Mucosa of descending colon (tissue), 3 donors: ENCODE measurements at regions not wholly inside any gene's neighbourhood (a gene's known extent, or its start where the extent isn't known, plus 50 kb on each side); places are given as distances from the start of the nearest gene placed in this dataset.

Experiments
- ATAC-seq: fragments of 200-7000 bp; cut with Tn5 transposase; one replicate; pipeline ENCODE4 v1.9.1; 2020; ENCODE audit warnings: mild to moderate bottlenecking, moderate library complexity
- DNase-seq, 3 donors: peaks; one replicate each; pipeline ENCODE4 v3.0.0-alpha.2; 2020
- H3K36me3 ChIP-seq: fragments of 200-600 bp; one replicate; pipeline ENCODE4 v1.8.0; 2021; ENCODE audit warnings: low read depth, mild to moderate bottlenecking
- H3K4me1 ChIP-seq: fragments of 200-600 bp; one replicate; pipeline ENCODE4 v1.8.0; 2021; ENCODE audit warnings: low read depth, mild to moderate bottlenecking
- H3K4me3 ChIP-seq: fragments of 200-600 bp; one replicate; pipeline ENCODE4 v1.8.0; 2021; ENCODE audit warnings: mild to moderate bottlenecking
- H3K9me3 ChIP-seq: fragments of 200-600 bp; one replicate; pipeline ENCODE4 v1.8.0; 2021; ENCODE audit warnings: mild to moderate bottlenecking
- CTCF ChIP-seq: fragments of 200-600 bp; IDR thresholded peaks from one replicate; pipeline ENCODE4 v1.8.0; 2022; ENCODE audit warnings: antibody characterized with exemption, mild to moderate bottlenecking
- intact Hi-C, 2 donors: fragments of 100-400 bp; cut with DNase I in 1 of 2; cut with micrococcal nuclease in 1 of 2; formaldehyde crosslinking; loops; one replicate each; pipeline versions ENCODE4 v1.11.0 to v1.11.1; 2022; cut with DNase I, micrococcal nuclease
- donor health status: DM: no; HTN: no; CAD: no; lungs with moderate emphysema.
- donor health status: DM: no; HTN: no; CAD: no.
- donor health status: DM: no; HTN: yes; CAD: no.

- DNase-seq = no peak
- Histone ChIP-seq H3K4me3 (no peak overlapping the region), H3K4me1 (no peaks in the 10 kb centered on the region), H3K9me3 (no peaks in the 10 kb centered on the region), H3K36me3 (no peaks in the 10 kb centered on the region)
- TF ChIP-seq CTCF = no peak
- ATAC-seq = no peak
- intact Hi-C loops = no loop called here
Measured at GRCh38 chr17:45718791-45719190, 65.3 kb upstream of the CRHR1 start.

- ATAC-seq (peak; percentile 10), DNase-seq (no peak)
- no peak for TF ChIP-seq CTCF
- no peaks in the 10 kb centered on the region for H3K36me3 ChIP-seq
- H3K4me3 ChIP-seq = no peak overlapping the region
- intact Hi-C loops = no loop called here
- H3K4me1 ChIP-seq = no peaks in the 10 kb centered on the region
- no peaks in the 10 kb centered on the region for H3K9me3 ChIP-seq
Measured at GRCh38 chr17:45719335-45720071, 64.6 kb upstream of the CRHR1 start.

- H3K36me3 ChIP-seq = no peaks in the 10 kb centered on the region
- no peak overlapping the region for H3K4me3 ChIP-seq
- no peaks in the 10 kb centered on the region for H3K4me1 ChIP-seq
- TF ChIP-seq CTCF = no peak
- intact Hi-C loops = no loop called here
- no peaks in the 10 kb centered on the region for H3K9me3 ChIP-seq
- ATAC-seq (no peak), DNase-seq (no peak)
Measured at GRCh38 chr17:45720386-45720785, 63.7 kb upstream of the CRHR1 start.

GRCh38 chr17:45722161-45722560 is 62.0 kb upstream of the CRHR1 start:
- DNase-seq (no peak), ATAC-seq (no peak)
- H3K4me3 ChIP-seq = no peak overlapping the region
- intact Hi-C loops = no loop called here
- TF ChIP-seq CTCF = no peak
- H3K36me3 ChIP-seq = no peaks in the 10 kb centered on the region
- H3K4me1 ChIP-seq = no peaks in the 10 kb centered on the region
- no peaks in the 10 kb centered on the region for H3K9me3 ChIP-seq

GRCh38 chr17:45729294-45729907 is 54.7 kb upstream of the CRHR1 start:
- H3K4me1 ChIP-seq = no peaks in the 10 kb centered on the region
- no peak for ATAC-seq
- no peak overlapping the region for H3K4me3 ChIP-seq
- DNase-seq = no peak
- intact Hi-C loops = no loop called here
- TF ChIP-seq CTCF = no peak
- H3K9me3 ChIP-seq = peaks cover 14% of the 10 kb centered on the region
- H3K36me3 ChIP-seq = no peaks in the 10 kb centered on the region
